HCT116 (cell line): ENCODE measurements at regions not wholly inside any gene's neighbourhood (a gene's known extent, or its start where the extent isn't known, plus 50 kb on each side); places are given as distances from the start of the nearest gene placed in this dataset.

ENCODE experiments used
- ATAC-seq: fragments of 200-7000 bp; cut with Tn5 transposase; 2 replicates; pipeline ENCODE4 v1.9.1; 2020; ENCODE audit warnings: mild to moderate bottlenecking, moderate library complexity
- BruUV-seq: library from RNA; stranded (reverse); fragments of 400-500 nt; replicated peaks from 2 replicates; lab custom pipeline; 2021; lab: Mats Ljungman, UMichigan
- CTCF ChIA-PET: fragments of 300-600 bp; sonication (Branson Sonifier 250); formaldehyde crosslinking; loops from one replicate; lab custom pipeline; 2021; ENCODE audit warnings: antibody characterized with exemption; lab: Charles Lee
- POLR2A ChIA-PET: fragments of 300-600, 350-600 bp; sonication (Branson Sonifier 250); formaldehyde crosslinking; loops from one replicate; lab custom pipeline; 2021; ENCODE audit warnings: antibody characterized with exemption; lab: Charles Lee
- RAD21 ChIA-PET, 2 experiments: fragments of 300-600 bp; sonication (Branson Sonifier 250); formaldehyde crosslinking; loops; one replicate each; lab custom pipeline; 2023; ENCODE audit warnings: low total read pairs in 2 of 2; ENCODE audit not compliant: uncharacterized antibody in 2 of 2, unreplicated experiment in 2 of 2, low non-redundant PET in 1 of 2; lab: Charles Lee
- DNase-seq: peaks from one replicate; pipeline ENCODE4 v3.0.0-alpha.2; 2010; ENCODE audit warnings: low read depth, low spot score
- H2AFZ ChIP-seq: fragments of 200-600 bp; shearing (Covaris generic), sonication (generic); 2 replicates; pipeline ENCODE4 v1.6.1; 2017; ENCODE audit warnings: low read depth, mixed run types, mixed read lengths, antibody characterized with exemption, low read length; ENCODE audit not compliant: poor library complexity, severe bottlenecking
- H3K27ac ChIP-seq: 2 replicates; pipeline ENCODE4 v1.5.1; 2012; ENCODE audit warnings: low read depth, low read length
- H3K27me3 ChIP-seq: fragments of 200-600 bp; sonication (generic); 2 replicates; pipeline ENCODE4 v1.6.1; 2016; ENCODE audit warnings: mixed run types, low read length, mixed read lengths; ENCODE audit not compliant: insufficient read depth
- H3K36me3 ChIP-seq, 2 experiments: fragments of 200-500 bp in 1 of 2; fragments of 200-600 bp in 1 of 2; sonication (Bioruptor generic) in 1 of 2; sonication (generic) in 1 of 2; 2 replicates each; pipeline versions ENCODE4 v1.5.1 to v1.6.1; 2014 to 2016; ENCODE audit warnings: low read length in 2 of 2, inconsistent platforms in 1 of 2, mixed read lengths in 1 of 2, mixed run types in 1 of 2; ENCODE audit not compliant: insufficient read depth in 2 of 2, control insufficient read depth in 1 of 2
- H3K4me1 ChIP-seq, 2 experiments: fragments of 200-600 bp in 1 of 2; sonication (generic) in 1 of 2; 2 replicates each; pipeline versions ENCODE4 v1.5.1 to v1.6.1; 2012 to 2017; ENCODE audit warnings: low read length in 2 of 2, inconsistent platforms in 1 of 2, mild to moderate bottlenecking in 1 of 2, mixed read lengths in 1 of 2, mixed run types in 1 of 2, moderate library complexity in 1 of 2; ENCODE audit not compliant: insufficient read depth in 2 of 2, control insufficient read depth in 1 of 2
- H3K4me2 ChIP-seq: fragments of 200-600 bp; sonication (generic); 2 replicates; pipeline ENCODE4 v1.6.1; 2017; ENCODE audit warnings: mixed run types, low read length, mixed read lengths
- H3K4me3 ChIP-seq, 2 experiments: fragments of 200-600 bp in 1 of 2; sonication (generic) in 1 of 2; replicated peaks in 1 of 2; 2 replicates each; pipeline ENCODE4 v1.5.1; 2011 to 2016; ENCODE audit warnings: low read length in 2 of 2, control low read depth in 1 of 2, low read depth in 1 of 2, mild to moderate bottlenecking in 1 of 2, mixed read lengths in 1 of 2, mixed run types in 1 of 2
- H3K79me2 ChIP-seq: fragments of 200-600 bp; sonication (generic); 2 replicates; pipeline ENCODE4 v1.6.1; 2017; ENCODE audit warnings: mild to moderate bottlenecking, mixed run types, low read length, moderate library complexity, mixed read lengths; ENCODE audit not compliant: insufficient read depth
- H3K9ac ChIP-seq: fragments of 200-600 bp; sonication (generic); 2 replicates; pipeline ENCODE4 v1.6.1; 2016; ENCODE audit warnings: low read length, mixed read lengths
- H3K9me2 ChIP-seq: fragments of 200-600 bp; sonication (generic), shearing (Covaris generic); 2 replicates; pipeline ENCODE4 v1.6.1; 2017; ENCODE audit warnings: mixed run types, mild to moderate bottlenecking, moderate library complexity; ENCODE audit not compliant: insufficient read depth
- H3K9me3 ChIP-seq, 2 experiments: fragments of 200-500 bp in 1 of 2; fragments of 200-600 bp in 1 of 2; sonication (Bioruptor generic) in 1 of 2; sonication (generic) in 1 of 2; 2 replicates each; pipeline ENCODE4 v1.6.1; 2014 to 2017; ENCODE audit warnings: low read length in 2 of 2, mixed read lengths in 2 of 2, inconsistent platforms in 1 of 2, low read depth in 1 of 2, mild to moderate bottlenecking in 1 of 2, mixed run types in 1 of 2, moderate library complexity in 1 of 2; ENCODE audit not compliant: control insufficient read depth in 1 of 2, insufficient read depth in 1 of 2
- H4K20me1 ChIP-seq: fragments of 200-600 bp; sonication (generic), shearing (Covaris generic); 2 replicates; pipeline ENCODE4 v1.6.1; 2017; ENCODE audit warnings: mixed run types, mild to moderate bottlenecking, moderate library complexity; ENCODE audit not compliant: insufficient read depth
- CEBPB ChIP-seq: IDR thresholded peaks from 2 replicates; pipeline ENCODE4 v1.6.1; 2012; ENCODE audit warnings: low read depth
- EGR1 ChIP-seq: IDR thresholded peaks from 2 replicates; pipeline ENCODE4 v1.6.1; 2012; ENCODE audit warnings: low read depth
- EZH2phosphoT487 ChIP-seq: fragments of 200-600 bp; IDR thresholded peaks from 2 replicates; pipeline ENCODE4 v1.6.1; 2018; ENCODE audit warnings: antibody characterized with exemption, borderline replicate concordance
- FOSL1 ChIP-seq: IDR thresholded peaks from 2 replicates; pipeline ENCODE4 v1.6.1; 2012; ENCODE audit warnings: low read depth
- POLR2A ChIP-seq: IDR thresholded peaks from 2 replicates; pipeline ENCODE4 v1.7.0; 2011; ENCODE audit warnings: borderline replicate concordance; ENCODE audit not compliant: insufficient read depth, insufficient read length; ENCODE audit errors: extremely low read depth
- POLR2AphosphoS5 ChIP-seq: IDR thresholded peaks from 2 replicates; pipeline ENCODE4 v1.6.1; 2011; ENCODE audit warnings: mild to moderate bottlenecking, low read depth, low read length, moderate library complexity
- RAD21 ChIP-seq: IDR thresholded peaks from 2 replicates; pipeline ENCODE4 v1.6.1; 2012; ENCODE audit warnings: low read depth, mild to moderate bottlenecking
- SIN3A ChIP-seq: IDR thresholded peaks from 2 replicates; pipeline ENCODE4 v1.6.1; 2012; ENCODE audit warnings: low read depth
- SP1 ChIP-seq: IDR thresholded peaks from 2 replicates; pipeline ENCODE4 v1.6.1; 2012; ENCODE audit warnings: low read depth
- TCF7L2 ChIP-seq: IDR thresholded peaks from 2 replicates; pipeline ENCODE4 v1.7.0; 2011; ENCODE audit warnings: borderline replicate concordance, inconsistent platforms; ENCODE audit not compliant: insufficient read depth, insufficient read length; ENCODE audit errors: extremely low read depth
- ZFX ChIP-seq: fragments of 450-650 bp; IDR thresholded peaks from 2 replicates; pipeline ENCODE4 v1.6.1; 2017
- ZNF274 ChIP-seq: fragments of 200-500 bp; sonication (Bioruptor generic); IDR thresholded peaks from 2 replicates; pipeline ENCODE4 v1.6.1; 2014; ENCODE audit warnings: mild to moderate bottlenecking, low read depth, low read length, inconsistent platforms
- intact Hi-C: fragments of 100-400 bp; cut with micrococcal nuclease; formaldehyde crosslinking; loops from 2 replicates; pipeline ENCODE4 v1.10.0; 2022
- TF ChIP-seq, protein P1 (sequence below): IDR thresholded peaks from 2 replicates; pipeline ENCODE4 v1.6.1; 2011; ENCODE audit warnings: mild to moderate bottlenecking, low read length, moderate library complexity; ENCODE audit not compliant: insufficient replicate concordance; ENCODE audit errors: extremely low read depth

DNA sequence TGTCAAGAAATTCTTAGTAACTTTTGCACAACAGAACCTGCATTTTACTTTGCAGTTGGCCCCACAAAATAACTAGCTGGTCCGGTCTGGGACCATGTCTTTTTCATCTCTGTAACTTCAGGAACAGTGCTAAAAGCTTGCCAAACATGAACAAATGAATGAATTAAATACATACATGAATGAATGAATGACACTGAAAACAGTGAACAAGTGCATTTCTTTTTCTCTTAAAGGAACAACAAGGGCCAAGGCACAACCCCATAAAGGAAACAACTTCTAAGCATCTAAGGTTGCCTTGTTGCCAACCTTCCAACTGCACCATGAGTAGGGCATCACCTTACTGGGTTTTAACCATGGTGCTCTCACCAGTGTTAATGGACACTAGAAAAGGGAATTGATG, 534.4 kb upstream of the PKN2 start:
- intact Hi-C loops, result no loop called here
- no peaks in the 10 kb centered on the region for H3K79me2 ChIP-seq
- DNase-seq, result no peak
- H3K36me3 ChIP-seq, result no peaks in the 10 kb centered on the region
- no peaks in the 10 kb centered on the region; the same call in 1 of the 2 replicates for H3K9me2 ChIP-seq
- no TSS peak for BruUV-seq
- RAD21 ChIA-PET, result no interaction called here
- no peak overlapping the region for H3K9ac ChIP-seq
- no peaks in the 10 kb centered on the region for H4K20me1 ChIP-seq
- CTCF ChIA-PET, result interaction anchor here (1.3 kb wide), 1 partner anchor 31 kb away, joined by 3 read pairs; no protein-coding TSS in a partner anchor
- no peak for ATAC-seq
- H3K4me1 ChIP-seq, result no peaks in the 10 kb centered on the region
- H2AFZ ChIP-seq, result no peak overlapping the region
- H3K4me2 ChIP-seq, result no peak overlapping the region
- H3K27ac ChIP-seq, result no peak overlapping the region
- no peak overlapping the region for H3K4me3 ChIP-seq
- H3K9me3 ChIP-seq, result no peaks in the 10 kb centered on the region
- no peak for TF ChIP-seq POLR2AphosphoS5
- no peak for TF ChIP-seq RAD21
- no peak for TF ChIP-seq ZFX
- no peak for TF ChIP-seq FOSL1
- TF ChIP-seq POLR2A, result no peak
- no peak for TF ChIP-seq EGR1
- TF ChIP-seq ZNF274, result no peak
- TF ChIP-seq SP1, result no peak
- no peak for TF ChIP-seq EZH2phosphoT487
- TF ChIP-seq, protein P1, sequence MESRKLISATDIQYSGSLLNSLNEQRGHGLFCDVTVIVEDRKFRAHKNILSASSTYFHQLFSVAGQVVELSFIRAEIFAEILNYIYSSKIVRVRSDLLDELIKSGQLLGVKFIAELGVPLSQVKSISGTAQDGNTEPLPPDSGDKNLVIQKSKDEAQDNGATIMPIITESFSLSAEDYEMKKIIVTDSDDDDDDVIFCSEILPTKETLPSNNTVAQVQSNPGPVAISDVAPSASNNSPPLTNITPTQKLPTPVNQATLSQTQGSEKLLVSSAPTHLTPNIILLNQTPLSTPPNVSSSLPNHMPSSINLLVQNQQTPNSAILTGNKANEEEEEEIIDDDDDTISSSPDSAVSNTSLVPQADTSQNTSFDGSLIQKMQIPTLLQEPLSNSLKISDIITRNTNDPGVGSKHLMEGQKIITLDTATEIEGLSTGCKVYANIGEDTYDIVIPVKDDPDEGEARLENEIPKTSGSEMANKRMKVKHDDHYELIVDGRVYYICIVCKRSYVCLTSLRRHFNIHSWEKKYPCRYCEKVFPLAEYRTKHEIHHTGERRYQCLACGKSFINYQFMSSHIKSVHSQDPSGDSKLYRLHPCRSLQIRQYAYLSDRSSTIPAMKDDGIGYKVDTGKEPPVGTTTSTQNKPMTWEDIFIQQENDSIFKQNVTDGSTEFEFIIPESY, result no peak
- no peak for TF ChIP-seq SIN3A
- no peak for TF ChIP-seq TCF7L2
- TF ChIP-seq CEBPB, result no peak
- no peaks in the 10 kb centered on the region for H3K27me3 ChIP-seq
- POLR2A ChIA-PET, result no interaction called here
